Keratinocyte (primary cell): ENCODE measurements at regions not wholly inside any gene's neighbourhood (a gene's known extent, or its start where the extent isn't known, plus 50 kb on each side); places are given as distances from the start of the nearest gene placed in this dataset.

Source experiments
- CTCF ChIP-seq, 3 experiments: IDR thresholded peaks in 1 of 3; conservative IDR thresholded peaks in 1 of 3; optimal IDR thresholded peaks in 1 of 3; 2 replicates in 2 of 3; 3 replicates in 1 of 3; pipeline versions ENCODE3 to v1.5.1; 2011; ENCODE audit warnings: low read length in 3 of 3, mild to moderate bottlenecking in 3 of 3, moderate library complexity in 2 of 3, control low read depth in 1 of 3, inconsistent platforms in 1 of 3; ENCODE audit not compliant: insufficient read depth in 2 of 3; ENCODE audit errors: extremely low read depth in 1 of 3
- EZH2 ChIP-seq: IDR thresholded peaks from one replicate; pipeline ENCODE4 v1.6.1; 2012; ENCODE audit warnings: inconsistent platforms, mild to moderate bottlenecking, low read length, moderate library complexity

GRCh38 chr9:100731557-100731956 is 153.7 kb downstream of the CAVIN4 start:
- TF ChIP-seq EZH2 (no peak), CTCF (optimal IDR thresholded peaks at IDR 0.05 in 1 of 3, IDR thresholded peaks at IDR 0.05 in 1 of 3, conservative IDR thresholded peaks at IDR 0.05 in 1 of 3; ENCODE audit: extremely low read depth in 1 of 3, insufficient read depth in 2 of 3, low read length in 3 of 3) (no peak)
